ENCODE measurements at regions not wholly inside any gene's neighbourhood (a gene's known extent, or its start where the extent isn't known, plus 50 kb on each side); places are given as distances from the start of the nearest gene placed in this dataset.

GRCh38 chr7:153151766-153152165 lies 392.2 kb downstream of the ACTR3B start:
- Histone ChIP-seq H3K36me3 (ENCODE audit: control insufficient read depth, insufficient read depth, low read length) (no peaks in the 10 kb centered on the region), H3K27ac (ENCODE audit: low read length) (no peak overlapping the region), H3K4me3 (ENCODE audit: low read depth in 2 of 2, low read length in 2 of 2) (no peak overlapping the region), H3K9me3 (ENCODE audit: control insufficient read depth, insufficient read depth, low read depth, low read length) (no peaks in the 10 kb centered on the region), H3K4me1 (ENCODE audit: control insufficient read depth, insufficient read depth, low read length) (no peaks in the 10 kb centered on the region), H3K27me3 (ENCODE audit: control insufficient read depth, insufficient read depth, low read length) (no peaks in the 10 kb centered on the region)
- no peak for DNase-seq (ENCODE audit: low read depth, low spot score)
- in situ Hi-C loops (cut with HindIII; ENCODE audit: low pct_unique_long_range_greater_than_20kb, low sequenced_read_pairs) (no loop called here), intact Hi-C loops (cut with micrococcal nuclease; ENCODE audit: unreplicated experiment) (no loop called here)
- POLR2A ChIA-PET, result no interaction called here
- BruUV-seq (replicated peaks), result no TSS peak
- TF ChIP-seq CTCF (IDR thresholded peaks at IDR 0.05) (no peak), SIN3A (IDR thresholded peaks at IDR 0.05; ENCODE audit: borderline replicate concordance, insufficient read depth, low read depth, low read length) (no peak), POLR2AphosphoS5 (IDR thresholded peaks at IDR 0.05; ENCODE audit: low read depth, low read length) (no peak), TCF7L2 (IDR thresholded peaks at IDR 0.05; ENCODE audit: low read depth, low read length) (no peak)
- TF ChIP-seq, protein P1, sequence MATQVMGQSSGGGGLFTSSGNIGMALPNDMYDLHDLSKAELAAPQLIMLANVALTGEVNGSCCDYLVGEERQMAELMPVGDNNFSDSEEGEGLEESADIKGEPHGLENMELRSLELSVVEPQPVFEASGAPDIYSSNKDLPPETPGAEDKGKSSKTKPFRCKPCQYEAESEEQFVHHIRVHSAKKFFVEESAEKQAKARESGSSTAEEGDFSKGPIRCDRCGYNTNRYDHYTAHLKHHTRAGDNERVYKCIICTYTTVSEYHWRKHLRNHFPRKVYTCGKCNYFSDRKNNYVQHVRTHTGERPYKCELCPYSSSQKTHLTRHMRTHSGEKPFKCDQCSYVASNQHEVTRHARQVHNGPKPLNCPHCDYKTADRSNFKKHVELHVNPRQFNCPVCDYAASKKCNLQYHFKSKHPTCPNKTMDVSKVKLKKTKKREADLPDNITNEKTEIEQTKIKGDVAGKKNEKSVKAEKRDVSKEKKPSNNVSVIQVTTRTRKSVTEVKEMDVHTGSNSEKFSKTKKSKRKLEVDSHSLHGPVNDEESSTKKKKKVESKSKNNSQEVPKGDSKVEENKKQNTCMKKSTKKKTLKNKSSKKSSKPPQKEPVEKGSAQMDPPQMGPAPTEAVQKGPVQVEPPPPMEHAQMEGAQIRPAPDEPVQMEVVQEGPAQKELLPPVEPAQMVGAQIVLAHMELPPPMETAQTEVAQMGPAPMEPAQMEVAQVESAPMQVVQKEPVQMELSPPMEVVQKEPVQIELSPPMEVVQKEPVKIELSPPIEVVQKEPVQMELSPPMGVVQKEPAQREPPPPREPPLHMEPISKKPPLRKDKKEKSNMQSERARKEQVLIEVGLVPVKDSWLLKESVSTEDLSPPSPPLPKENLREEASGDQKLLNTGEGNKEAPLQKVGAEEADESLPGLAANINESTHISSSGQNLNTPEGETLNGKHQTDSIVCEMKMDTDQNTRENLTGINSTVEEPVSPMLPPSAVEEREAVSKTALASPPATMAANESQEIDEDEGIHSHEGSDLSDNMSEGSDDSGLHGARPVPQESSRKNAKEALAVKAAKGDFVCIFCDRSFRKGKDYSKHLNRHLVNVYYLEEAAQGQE (IDR thresholded peaks at IDR 0.05; ENCODE audit: insufficient read depth in 1 of 2, low read depth in 2 of 2, low read length in 1 of 2), result no peak
- CTCF ChIA-PET, result no interaction called here
- no peak for ATAC-seq

- CTCF ChIA-PET, result no interaction called here
- intact Hi-C loops (cut with micrococcal nuclease; ENCODE audit: unreplicated experiment) (no loop called here), in situ Hi-C loops (cut with HindIII; ENCODE audit: low pct_unique_long_range_greater_than_20kb, low sequenced_read_pairs) (no loop called here)
- no TSS peak for BruUV-seq (replicated peaks)
- DNase-seq (ENCODE audit: low read depth, low spot score) (no peak), ATAC-seq (no peak)
- Histone ChIP-seq H3K27me3 (ENCODE audit: control insufficient read depth, insufficient read depth, low read length) (no peaks in the 10 kb centered on the region), H3K4me3 (ENCODE audit: low read depth in 2 of 2, low read length in 2 of 2) (no peak overlapping the region), H3K36me3 (ENCODE audit: control insufficient read depth, insufficient read depth, low read length) (no peaks in the 10 kb centered on the region), H3K9me3 (ENCODE audit: control insufficient read depth, insufficient read depth, low read depth, low read length) (no peaks in the 10 kb centered on the region), H3K4me1 (ENCODE audit: control insufficient read depth, insufficient read depth, low read length) (no peaks in the 10 kb centered on the region), H3K27ac (ENCODE audit: low read length) (no peak overlapping the region)
- no peak for TF ChIP-seq SIN3A (IDR thresholded peaks at IDR 0.05; ENCODE audit: borderline replicate concordance, insufficient read depth, low read depth, low read length)
- TF ChIP-seq, protein P1 (IDR thresholded peaks at IDR 0.05; ENCODE audit: insufficient read depth in 1 of 2, low read depth in 2 of 2, low read length in 1 of 2), result no peak
- no peak for TF ChIP-seq TCF7L2 (IDR thresholded peaks at IDR 0.05; ENCODE audit: low read depth, low read length)
- TF ChIP-seq CTCF (IDR thresholded peaks at IDR 0.05), result no peak
- no peak for TF ChIP-seq POLR2AphosphoS5 (IDR thresholded peaks at IDR 0.05; ENCODE audit: low read depth, low read length)
- POLR2A ChIA-PET, result interaction anchor here (0.7 kb wide), 1 partner anchor 193 kb away, joined by 11 read pairs; no protein-coding TSS in a partner anchor
These were observed 393.4 kb downstream of the ACTR3B start for GRCh38 chr7:153152801-153153422.
